Parathyroid adenoma (tissue), 2 donors: ENCODE measurements at regions not wholly inside any gene's neighbourhood (a gene's known extent, or its start where the extent isn't known, plus 50 kb on each side); places are given as distances from the start of the nearest gene placed in this dataset.

Source experiments
- H2AFZ ChIP-seq: fragments of 300-600 bp; sonication (generic); one replicate; pipeline ENCODE4 v1.7.0; 2017; ENCODE audit warnings: antibody characterized with exemption, mild to moderate bottlenecking
- H3K27ac ChIP-seq: fragments of 300-600 bp; sonication (generic); one replicate; pipeline ENCODE4 v1.7.0; 2017
- H3K27me3 ChIP-seq: fragments of 300-600 bp; sonication (generic); one replicate; pipeline ENCODE4 v1.7.0; 2017; ENCODE audit warnings: low read length; ENCODE audit not compliant: control insufficient read depth, insufficient read depth
- H3K36me3 ChIP-seq: fragments of 300-600 bp; sonication (generic); one replicate; pipeline ENCODE4 v1.7.0; 2017; ENCODE audit warnings: low read length; ENCODE audit not compliant: control insufficient read depth, insufficient read depth
- H3K4me1 ChIP-seq: fragments of 300-600 bp; sonication (generic); one replicate; pipeline ENCODE4 v1.7.0; 2017; ENCODE audit warnings: control low read depth
- H3K4me2 ChIP-seq: fragments of 300-600 bp; sonication (generic); one replicate; pipeline ENCODE4 v1.7.0; 2017; ENCODE audit warnings: low read length
- H3K4me3 ChIP-seq: fragments of 300-600 bp; sonication (generic); one replicate; pipeline ENCODE4 v1.7.0; 2017; ENCODE audit warnings: low read depth, low read length
- H3K79me2 ChIP-seq: fragments of 300-600 bp; sonication (generic); one replicate; pipeline ENCODE4 v1.7.0; 2017; ENCODE audit warnings: control low read depth
- H3K9ac ChIP-seq: fragments of 300-600 bp; sonication (generic); one replicate; pipeline ENCODE4 v1.7.0; 2017; ENCODE audit warnings: mild to moderate bottlenecking
- H3K9me3 ChIP-seq: fragments of 300-600 bp; sonication (generic); one replicate; pipeline ENCODE4 v1.7.0; 2017; ENCODE audit warnings: low read length; ENCODE audit not compliant: control insufficient read depth
- CTCF ChIP-seq: fragments of 300-600 bp; sonication (generic); IDR thresholded peaks from one replicate; pipeline ENCODE4 v1.7.0; 2017; ENCODE audit warnings: antibody characterized with exemption, mild to moderate bottlenecking
- donor health status: primary hyperparathyroidism.

DNA sequence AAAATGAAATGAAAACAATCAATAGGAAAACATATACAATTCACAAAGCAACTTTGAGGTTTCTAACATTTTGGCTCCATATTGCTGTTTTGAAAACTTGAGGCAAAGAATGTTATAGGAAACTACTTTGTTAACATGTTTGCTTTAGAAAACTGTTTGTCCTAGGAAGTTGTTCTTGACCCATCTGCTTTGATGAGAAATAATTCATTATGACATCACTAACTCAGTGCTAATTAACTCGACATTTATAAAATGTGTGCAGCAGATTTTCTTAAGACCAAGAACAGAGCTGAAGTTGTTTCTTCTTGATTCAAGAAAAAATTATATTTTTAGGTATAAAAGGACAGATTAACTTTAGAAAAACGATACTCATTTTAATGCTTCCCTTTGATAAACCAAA, 94.7 kb downstream of the SOX9 start:
- Histone ChIP-seq H3K9me3 (no peaks in the 10 kb centered on the region), H3K27ac (no peak overlapping the region)

GRCh38 chr17:72215928-72216327, 95.1 kb downstream of the SOX9 start:
- Histone ChIP-seq H2AFZ (no peak overlapping the region), H3K27me3 (no peaks in the 10 kb centered on the region), H3K27ac (no peak overlapping the region), H3K79me2 (no peaks in the 10 kb centered on the region), H3K4me1 (no peaks in the 10 kb centered on the region), H3K9me3 (no peaks in the 10 kb centered on the region), H3K36me3 (no peaks in the 10 kb centered on the region), H3K4me3 (no peak overlapping the region), H3K4me2 (no peak overlapping the region), H3K9ac (no peak overlapping the region)
- no peak for TF ChIP-seq CTCF

More for the DNA sequence above, 94.7 kb downstream of the SOX9 start:
- no peaks in the 10 kb centered on the region for H3K36me3 ChIP-seq
- no peaks in the 10 kb centered on the region for H3K4me1 ChIP-seq
- H2AFZ ChIP-seq, result no peak overlapping the region
- TF ChIP-seq CTCF, result no peak
- H3K4me2 ChIP-seq, result no peak overlapping the region
- no peak overlapping the region for H3K9ac ChIP-seq
- no peaks in the 10 kb centered on the region for H3K27me3 ChIP-seq
- H3K4me3 ChIP-seq, result no peak overlapping the region
- no peaks in the 10 kb centered on the region for H3K79me2 ChIP-seq

DNA sequence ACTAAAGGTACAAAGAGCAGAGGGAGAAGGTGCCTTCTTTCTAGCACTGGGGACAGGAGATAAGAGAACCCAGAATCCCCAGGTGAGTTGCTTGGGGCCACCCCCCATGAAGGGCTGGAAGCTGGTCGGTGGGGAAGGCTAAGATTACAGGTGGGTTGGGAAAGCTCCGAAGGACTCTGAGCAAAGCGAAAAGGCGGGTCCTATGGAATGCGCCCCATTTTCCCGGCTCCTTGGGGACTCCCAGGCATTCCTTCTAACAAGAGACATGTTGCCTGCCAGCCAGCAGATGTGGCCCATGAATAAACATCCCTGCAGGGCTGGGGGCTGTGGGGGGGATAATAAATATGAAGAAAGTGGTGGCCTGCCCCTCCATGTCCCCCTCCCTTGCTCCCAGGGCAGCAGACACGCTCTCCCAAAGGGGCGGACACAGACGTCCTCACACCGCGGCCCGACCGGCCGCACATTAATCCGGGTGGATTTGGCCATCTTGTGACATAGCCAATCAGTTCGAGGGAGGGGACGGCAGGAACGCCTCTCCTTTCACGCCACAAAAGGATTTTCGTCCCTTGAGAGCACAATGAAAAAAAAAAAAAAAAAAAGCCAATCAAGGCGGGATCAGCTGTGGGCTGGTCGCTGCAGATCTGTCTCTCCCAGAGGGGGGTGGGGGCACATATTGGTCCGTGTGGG, 98.5 kb downstream of the SOX9 start:
- Histone ChIP-seq H2AFZ (peak overlapping the region; percentile 48), H3K9ac (no peak overlapping the region), H3K4me2 (no peak overlapping the region), H3K4me3 (no peak overlapping the region), H3K79me2 (no peaks in the 10 kb centered on the region), H3K4me1 (no peaks in the 10 kb centered on the region), H3K36me3 (no peaks in the 10 kb centered on the region), H3K27me3 (no peaks in the 10 kb centered on the region), H3K9me3 (no peaks in the 10 kb centered on the region), H3K27ac (no peak overlapping the region)
- TF ChIP-seq CTCF, result no peak

DNA sequence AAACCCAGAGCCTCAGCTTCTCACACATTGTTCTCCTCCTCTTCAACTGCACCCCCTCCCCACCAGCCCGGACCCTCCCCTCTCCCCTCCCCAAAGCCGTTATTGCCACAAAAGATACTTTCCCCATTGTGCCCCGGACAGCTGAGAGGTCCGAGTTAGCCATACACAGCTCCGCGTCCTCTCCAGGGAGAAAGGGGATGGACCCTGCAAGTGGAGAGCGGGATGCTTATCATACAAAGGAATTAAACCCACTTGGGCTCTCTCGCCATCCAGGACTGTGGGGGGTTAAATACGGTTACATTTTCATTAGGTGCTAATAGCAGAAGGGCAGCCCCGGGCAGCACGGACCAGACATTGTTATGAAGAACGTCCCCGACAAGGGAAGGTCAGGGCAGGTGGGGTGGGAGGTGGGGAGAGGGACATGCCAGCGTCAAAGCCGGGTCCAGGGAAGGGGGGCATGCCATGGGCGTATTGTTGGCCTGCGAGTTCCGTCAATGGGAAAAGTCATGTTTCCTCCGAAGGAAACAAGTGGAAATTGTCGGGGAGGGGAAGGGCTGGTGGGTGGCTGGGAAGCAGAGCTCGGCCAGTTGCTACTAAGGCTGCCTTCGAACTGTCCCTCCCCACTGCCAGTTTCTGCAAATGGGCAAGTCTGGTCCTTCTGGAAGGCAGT, 99.1 kb downstream of the SOX9 start:
- Histone ChIP-seq H3K9ac (no peak overlapping the region), H3K36me3 (no peaks in the 10 kb centered on the region), H2AFZ (no peak overlapping the region), H3K27ac (no peak overlapping the region), H3K4me3 (no peak overlapping the region), H3K27me3 (no peaks in the 10 kb centered on the region), H3K4me2 (peak overlapping the region; percentile 44), H3K9me3 (no peaks in the 10 kb centered on the region), H3K79me2 (no peaks in the 10 kb centered on the region), H3K4me1 (no peaks in the 10 kb centered on the region)
- TF ChIP-seq CTCF, result no peak
